GM04504 (cell line): ENCODE measurements at regions not wholly inside any gene's neighbourhood (a gene's known extent, or its start where the extent isn't known, plus 50 kb on each side); places are given as distances from the start of the nearest gene placed in this dataset.
"Not testable (repeated sequence)": the region's sequence is repeated elsewhere in the genome, so short reads cannot be mapped to it uniquely, and the experiment has no call there.

ENCODE experiments used
- DNase-seq: peaks from one replicate; pipeline ENCODE4 v3.0.0-alpha.2; 2012; ENCODE audit warnings: low read depth

DNA sequence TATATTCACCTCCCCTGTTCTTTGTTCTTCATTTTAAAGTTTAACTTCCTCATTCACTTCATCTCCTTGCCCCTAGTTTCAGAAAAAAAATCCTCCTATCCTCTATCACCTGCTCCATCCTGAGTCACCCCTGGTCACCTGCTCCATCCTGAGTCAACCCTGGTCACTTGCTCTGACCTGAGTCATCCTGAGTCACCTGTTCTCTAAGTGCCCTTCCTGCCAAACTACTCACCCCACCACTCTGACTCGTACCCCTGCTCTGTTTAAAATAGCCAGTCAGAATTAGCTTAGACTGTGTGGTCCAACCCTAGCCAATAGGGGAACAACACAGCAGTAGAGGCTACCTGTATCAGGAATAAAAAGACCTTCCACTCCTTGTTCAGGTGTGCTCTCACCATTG is 716.9 kb downstream of the ZBBX start:
- no peak for DNase-seq

DNA sequence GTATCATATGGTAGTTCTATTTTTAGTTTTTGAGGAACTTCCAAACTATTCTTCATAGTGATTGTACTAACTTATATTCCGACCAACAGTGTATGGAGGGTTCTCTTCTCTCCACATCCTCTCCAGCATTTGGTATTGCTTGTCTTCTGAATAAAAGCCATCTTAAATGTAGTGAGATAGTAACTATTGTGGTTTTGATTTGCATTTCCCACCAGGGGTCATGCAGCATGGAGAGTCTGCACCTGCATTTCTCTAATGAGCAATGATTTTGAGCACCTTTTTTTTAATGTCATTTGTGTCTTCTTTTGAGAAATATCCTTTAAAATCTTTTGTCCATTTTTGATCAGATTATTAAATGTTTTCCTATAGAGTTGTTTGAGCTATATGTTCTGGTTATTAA is 718.5 kb downstream of the ZBBX start:
- no peak for DNase-seq

DNA sequence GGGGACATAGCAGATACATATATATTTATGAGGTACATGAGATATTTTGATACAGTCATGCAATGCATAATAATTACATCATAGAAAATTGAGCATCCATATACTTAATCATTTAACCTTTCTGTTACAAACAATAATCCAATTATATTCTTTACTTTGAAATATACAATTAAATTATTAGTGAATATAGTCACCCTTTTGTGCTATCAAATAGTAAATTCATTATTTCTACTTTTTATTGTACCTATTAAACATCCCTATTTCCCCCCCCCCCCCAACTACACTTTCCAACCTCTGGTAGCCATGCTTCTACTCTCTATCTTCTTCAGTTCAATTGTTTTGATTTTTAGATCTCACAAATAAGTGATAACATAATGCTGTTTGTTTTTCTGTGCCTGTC is 719.1 kb downstream of the ZBBX start:
- no peak for DNase-seq

- no peak for DNase-seq
These were observed 742.0 kb downstream of the ZBBX start for GRCh38 chr3:166637984-166638530.

- no peak for DNase-seq
These were observed 745.9 kb downstream of the ZBBX start for GRCh38 chr3:166634091-166634746.

DNA sequence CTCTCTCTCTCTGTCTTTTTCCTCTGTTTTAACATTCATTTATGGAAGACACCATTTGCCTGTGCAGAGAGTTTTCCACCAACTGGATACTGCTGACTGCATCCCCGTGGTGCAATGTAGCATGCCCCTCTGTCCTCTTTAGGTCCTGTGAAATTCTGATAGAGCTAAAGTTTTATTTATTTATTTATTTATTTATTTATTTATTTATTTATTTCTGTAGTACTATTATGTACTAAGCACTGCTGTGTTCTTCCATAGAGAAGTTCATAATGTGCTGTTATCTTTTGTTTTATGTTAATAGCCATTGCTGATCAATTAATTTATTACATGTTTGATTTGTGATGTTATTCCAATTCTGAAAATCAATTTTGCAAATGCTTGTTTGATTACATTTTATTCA is 749.9 kb downstream of the ZBBX start:
- DNase-seq, result no peak

- DNase-seq, result no peak
These were observed 766.7 kb downstream of the ZBBX start for GRCh38 chr3:166613365-166613764.

GRCh38 chr3:166612761-166613160 is 767.3 kb downstream of the ZBBX start:
- DNase-seq, result not testable (repeated sequence)

GRCh38 chr3:166607933-166608521 is 770.8 kb upstream of the BCHE start:
- no peak for DNase-seq

DNA sequence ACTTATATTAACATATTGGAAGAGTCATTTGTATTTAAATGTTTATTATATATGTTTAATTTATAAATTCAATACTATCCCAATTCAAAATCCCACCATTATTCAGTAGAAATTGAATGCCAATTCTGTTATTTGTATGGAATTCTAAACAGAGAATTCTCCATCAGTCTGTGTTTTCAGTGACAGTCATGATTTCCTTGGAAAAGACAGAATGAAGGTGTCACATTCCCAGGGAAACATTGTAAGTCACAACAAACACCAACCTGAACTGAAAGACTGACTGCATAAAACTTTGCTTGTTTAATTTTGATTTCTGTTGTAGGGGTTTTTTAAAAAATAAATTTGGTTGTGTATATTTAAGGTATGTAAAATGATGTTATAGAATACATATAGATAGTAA is 769.8 kb upstream of the BCHE start:
- no peak for DNase-seq

DNA sequence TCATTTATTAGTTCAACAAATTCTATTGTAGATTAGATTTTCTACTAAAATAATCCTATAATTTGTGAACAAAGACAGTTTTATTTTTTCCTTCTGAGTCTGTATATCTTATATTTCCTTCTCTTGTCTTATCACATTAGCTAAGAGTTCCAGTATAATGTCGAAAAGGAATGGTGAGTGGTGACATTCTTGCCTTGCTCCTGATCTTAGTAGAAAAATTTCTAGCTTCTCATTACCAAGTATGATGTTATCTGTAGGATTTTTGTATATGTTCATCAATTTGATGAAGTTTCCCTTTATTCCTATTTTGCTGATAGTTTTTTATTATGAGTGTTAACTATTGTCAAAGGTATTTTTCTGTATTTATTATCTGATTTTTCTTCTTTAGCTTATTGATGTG is 756.6 kb upstream of the BCHE start:
- no peak for DNase-seq

DNA sequence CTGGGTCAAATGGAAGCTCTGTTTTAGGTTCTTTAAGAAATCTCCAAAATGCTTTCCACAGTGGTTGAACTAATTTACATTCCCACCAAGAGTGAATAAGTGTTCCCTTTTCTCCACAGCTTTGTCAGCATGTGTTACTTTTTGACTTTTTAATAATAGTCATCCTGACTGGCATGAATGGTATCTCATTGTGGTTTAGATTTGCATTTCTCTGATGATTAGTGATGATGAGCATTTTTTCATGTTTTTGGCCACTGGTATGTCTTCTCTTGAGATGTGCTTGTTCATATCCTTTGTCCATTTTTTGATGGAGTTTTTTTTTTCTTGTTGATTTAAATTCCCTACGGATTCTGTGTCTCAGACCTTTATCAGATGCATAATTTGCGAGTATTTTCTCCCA is 745.0 kb upstream of the BCHE start:
- DNase-seq, result no peak

GRCh38 chr3:166580561-166580960 is 743.3 kb upstream of the BCHE start:
- DNase-seq, result no peak

DNA sequence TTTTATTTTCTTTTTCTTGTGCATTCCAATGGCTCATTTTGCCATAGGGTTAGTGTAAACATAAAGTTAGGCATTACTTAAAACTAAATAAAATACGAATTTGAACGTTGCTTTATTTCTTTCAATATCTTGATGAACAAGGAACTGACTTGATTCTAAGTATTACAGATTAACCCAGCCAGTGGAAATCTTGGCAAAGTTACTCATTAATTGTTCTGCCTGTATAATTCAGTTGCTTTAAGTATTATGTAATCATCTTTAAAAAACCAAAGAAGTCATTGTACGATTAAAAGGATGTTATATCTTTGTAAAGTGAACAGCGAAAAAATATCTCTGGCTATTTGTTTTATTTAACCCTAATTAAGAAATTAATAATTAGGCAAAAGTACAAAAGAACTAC is 737.9 kb upstream of the BCHE start:
- DNase-seq, result no peak

GRCh38 chr3:166571686-166572085 is 734.5 kb upstream of the BCHE start:
- DNase-seq, result not testable (repeated sequence)

GRCh38 chr3:166570102-166570501 is 732.9 kb upstream of the BCHE start:
- DNase-seq, result no peak

GRCh38 chr3:166569589-166569988 is 732.4 kb upstream of the BCHE start:
- no peak for DNase-seq

DNA sequence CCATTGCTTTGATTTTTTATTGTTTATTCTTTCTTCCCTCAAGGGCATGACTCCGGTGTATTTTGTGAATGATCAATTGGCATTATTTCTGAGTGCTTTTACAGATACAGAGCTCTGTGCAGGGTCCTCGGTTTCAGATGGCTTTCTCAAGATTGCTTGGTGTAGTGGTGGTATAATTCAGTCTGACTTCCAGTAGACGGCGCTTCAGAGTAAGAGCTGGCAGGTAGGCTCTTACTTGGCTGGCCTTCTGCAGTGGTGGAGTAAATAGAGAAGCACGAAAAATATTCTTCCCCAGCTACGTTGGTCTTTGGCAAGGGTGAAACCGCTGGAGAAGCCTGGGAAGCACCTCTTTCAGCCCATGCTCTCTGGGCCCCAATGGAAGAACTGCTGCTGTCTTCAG is 723.0 kb upstream of the BCHE start:
- DNase-seq, result no peak

DNA sequence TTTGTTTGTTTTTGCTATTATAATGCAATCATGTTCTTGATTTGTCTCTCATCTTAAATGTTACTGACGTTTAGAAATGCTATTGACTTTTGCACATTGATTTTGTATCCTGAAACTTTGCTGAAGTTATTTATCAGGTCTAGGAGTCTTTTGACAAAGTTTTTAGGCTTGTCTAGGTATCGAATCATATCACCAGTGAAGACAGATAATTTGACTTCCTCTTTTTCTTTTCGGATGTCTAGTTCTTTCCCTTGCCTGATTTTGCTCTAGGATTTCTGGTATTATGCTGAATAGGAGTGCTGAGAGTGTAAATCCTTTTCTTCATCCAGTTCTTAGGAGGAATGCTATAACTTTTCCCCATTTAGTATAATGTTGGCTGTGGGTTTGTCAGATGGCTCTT is 719.7 kb upstream of the BCHE start:
- no peak for DNase-seq

- no peak for DNase-seq
These were observed 716.8 kb upstream of the BCHE start for GRCh38 chr3:166554023-166554422.

GRCh38 chr3:166533740-166534139 is 696.5 kb upstream of the BCHE start:
- no peak for DNase-seq

- no peak for DNase-seq
These were observed 694.5 kb upstream of the BCHE start for GRCh38 chr3:166531730-166532129.

DNA sequence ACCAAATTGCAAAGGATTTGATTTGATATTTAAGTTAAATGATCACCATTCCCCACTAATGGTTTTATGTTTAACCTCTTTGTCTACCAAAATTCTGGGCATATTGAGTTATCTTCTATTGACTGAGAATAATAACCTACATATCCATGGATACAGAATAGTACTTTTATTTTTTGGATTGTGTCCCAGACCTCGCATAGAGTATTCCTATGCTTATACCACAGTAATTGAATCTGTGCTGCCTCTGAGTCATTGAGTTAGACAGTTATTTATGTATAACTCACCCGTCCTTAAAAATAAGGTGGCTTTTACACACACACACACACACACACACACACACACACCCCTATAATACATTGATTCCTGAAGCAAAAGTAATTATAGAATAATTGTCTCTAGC is 690.1 kb upstream of the BCHE start:
- DNase-seq, result no peak

- no peak for DNase-seq
These were observed 689.7 kb upstream of the BCHE start for GRCh38 chr3:166526881-166527280.
